GM21360 (cell line): ENCODE measurements at regions not wholly inside any gene's neighbourhood (a gene's known extent, or its start where the extent isn't known, plus 50 kb on each side); places are given as distances from the start of the nearest gene placed in this dataset.
A peak's percentile ranks its signal among the peaks of the same experiment; 100 is the strongest.

Experiments used
- ATAC-seq: cut with Tn5 transposase; IDR thresholded peaks from one replicate; pipeline ENCODE4 v1.9.1; 2021; ENCODE audit warnings: mild to moderate bottlenecking, moderate library complexity; ENCODE audit not compliant: unreplicated experiment

DNA sequence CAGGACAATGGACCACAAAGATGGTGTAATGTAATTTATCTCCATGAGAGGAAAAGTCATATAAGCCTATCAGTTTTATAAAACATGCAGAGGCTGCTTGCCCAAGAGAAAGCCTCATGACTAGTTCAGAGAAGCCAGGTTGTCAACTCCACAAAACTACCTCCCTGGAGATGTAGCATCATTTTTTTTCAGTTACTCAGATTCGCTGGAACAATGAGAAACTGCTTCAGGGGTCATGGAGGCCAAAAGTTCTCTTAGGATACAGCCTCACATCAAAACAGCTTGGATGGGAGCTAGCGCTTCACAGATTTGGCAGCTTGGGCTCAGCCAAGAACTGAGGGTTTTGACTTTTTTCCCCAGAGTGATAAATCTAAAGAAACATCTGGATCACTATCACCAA, 263.5 kb downstream of the INSIG2 start:
- ATAC-seq = no peak

DNA sequence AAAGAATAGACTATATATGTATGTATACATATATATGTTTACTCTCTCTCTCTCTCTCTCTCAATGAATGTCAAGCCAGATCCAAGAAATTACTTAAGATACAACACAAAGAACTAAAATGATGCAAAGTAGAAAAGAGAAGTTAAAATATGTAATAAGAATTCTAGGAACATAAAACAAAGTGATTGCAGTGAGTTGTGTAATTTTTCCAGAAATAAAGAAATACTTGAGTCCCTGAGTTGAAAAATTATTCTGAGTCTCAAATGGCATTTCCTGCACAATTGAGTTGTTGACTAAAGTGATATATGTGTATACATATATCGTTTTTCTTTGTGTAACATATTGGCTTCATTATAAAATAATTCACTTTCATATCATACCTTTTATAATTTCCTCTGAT, 262.4 kb downstream of the INSIG2 start:
- ATAC-seq = no peak

DNA sequence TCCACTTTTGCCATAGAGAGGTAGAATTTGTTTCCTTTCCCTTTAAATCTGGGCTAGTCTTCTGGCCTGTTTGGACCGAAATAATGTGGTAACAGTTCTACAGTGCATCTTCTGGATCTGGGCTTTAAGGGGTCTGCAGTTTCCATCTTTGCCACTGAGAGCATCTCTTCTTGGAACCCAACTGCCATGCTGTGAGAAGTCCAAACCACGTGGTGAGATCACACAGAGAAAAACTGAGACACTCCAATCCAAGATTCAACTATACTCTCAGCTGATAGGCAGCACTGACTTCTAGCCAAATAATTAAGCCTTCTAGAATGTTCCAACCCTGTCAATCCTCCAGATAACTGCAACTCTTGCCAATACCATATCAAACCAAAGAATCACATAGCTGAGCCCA, 261.1 kb downstream of the INSIG2 start:
- no peak for ATAC-seq

DNA sequence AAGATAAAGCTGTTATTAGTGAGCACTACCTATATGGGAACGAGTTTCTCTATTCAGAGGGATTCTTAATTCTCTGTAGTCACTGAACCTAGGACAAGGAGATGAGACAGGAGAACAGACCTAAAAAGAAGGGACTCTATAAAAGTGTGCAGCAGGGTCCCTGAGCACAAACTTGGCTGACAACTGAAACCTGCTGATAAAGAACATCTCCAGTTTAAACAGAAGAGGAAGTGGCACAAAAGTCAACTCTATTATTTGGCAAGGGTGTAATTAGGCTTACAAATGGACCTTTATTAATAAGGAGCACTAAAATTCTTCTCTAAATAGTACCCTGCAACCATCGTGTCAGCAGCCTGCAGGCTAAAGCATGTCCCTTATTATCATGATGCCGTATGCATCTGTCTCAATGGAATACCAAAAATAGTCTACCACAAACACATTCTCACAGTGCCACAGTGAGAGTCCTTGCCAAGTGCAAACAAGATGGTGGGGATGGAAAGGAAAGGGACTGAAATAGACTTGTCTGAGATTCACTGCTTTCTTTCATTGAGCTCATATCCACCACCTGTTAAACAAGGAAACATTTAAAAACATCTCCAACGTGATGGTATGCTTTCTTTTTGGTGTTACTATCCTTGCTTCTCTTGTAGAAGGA, 260.2 kb downstream of the INSIG2 start:
- ATAC-seq = no peak

DNA sequence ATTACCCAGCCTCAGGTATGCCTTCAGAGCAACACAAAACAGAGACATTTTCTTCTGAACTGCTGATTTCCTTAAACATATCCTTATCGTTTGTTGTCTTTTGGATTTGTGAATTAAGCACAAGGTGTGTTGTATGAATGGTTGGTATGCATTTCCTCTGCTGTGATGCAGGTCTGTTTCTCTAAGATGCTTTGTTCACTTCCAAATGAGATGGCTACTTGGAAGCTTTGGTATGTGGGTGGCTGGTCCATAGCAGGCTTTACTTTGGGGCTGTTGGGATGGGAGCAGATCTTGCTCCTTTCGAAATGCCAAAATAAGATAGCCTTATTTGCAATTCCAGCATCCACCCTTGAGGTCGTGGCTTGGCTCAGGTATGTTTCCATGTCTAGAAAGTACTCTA, 257.2 kb downstream of the INSIG2 start:
- ATAC-seq = no peak

DNA sequence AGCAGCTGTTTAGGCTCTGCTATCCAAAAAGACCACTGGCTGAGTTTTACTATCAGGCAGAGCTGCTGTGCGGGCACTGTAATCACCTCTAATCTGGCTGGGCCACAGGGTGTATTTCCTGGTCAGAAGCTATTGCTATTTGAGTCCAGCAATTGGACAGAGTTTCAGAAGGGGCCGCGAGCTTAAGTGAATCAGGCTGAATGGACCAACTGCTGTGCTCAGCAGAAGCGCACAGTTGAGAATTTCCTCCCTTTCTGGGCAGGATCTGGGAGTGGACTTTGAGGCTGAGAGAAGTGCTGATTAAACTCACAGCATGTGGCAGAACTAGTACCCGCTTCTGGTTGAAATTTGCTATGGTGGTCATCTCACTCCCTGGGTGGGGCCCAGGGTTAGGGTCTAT, 251.8 kb downstream of the INSIG2 start:
- no peak for ATAC-seq

DNA sequence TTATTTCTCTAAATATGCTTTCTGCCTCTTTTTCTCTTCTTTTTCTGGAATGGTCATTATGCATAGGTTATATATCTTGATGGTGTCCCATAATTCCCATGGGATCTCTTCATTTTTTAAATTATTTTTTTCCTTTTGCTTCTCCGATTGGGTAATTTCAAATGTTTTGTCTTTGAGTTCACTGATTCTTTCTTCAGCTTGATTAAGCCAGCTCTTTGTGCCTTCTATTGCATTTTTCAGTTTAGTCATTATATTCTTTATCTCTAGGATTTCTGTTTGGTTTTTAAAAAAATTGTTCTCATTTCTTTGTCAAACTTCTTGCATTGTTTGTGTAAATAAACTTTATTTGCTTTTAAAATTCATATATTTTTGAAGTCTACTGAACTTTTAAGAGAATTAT, 251.1 kb downstream of the INSIG2 start:
- no peak for ATAC-seq

DNA sequence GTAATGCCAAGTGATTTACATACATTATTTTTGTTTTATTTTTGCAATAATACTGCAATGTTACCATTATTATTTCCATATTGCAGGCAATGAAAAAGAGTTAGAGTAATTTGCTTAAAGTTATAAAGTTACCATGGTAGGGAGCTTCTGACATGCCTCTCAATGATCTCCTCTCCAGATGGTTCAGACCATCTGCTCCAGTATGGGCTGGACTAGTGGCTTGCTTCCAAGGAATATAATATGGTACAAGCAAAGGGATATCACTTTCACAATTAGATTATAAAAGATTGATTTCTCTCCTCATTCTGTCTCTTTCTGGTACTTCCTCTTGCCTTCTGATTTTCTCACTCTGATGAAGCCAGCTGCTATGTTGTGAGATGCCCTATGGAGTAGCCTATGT, 245.4 kb downstream of the INSIG2 start:
- no peak for ATAC-seq

DNA sequence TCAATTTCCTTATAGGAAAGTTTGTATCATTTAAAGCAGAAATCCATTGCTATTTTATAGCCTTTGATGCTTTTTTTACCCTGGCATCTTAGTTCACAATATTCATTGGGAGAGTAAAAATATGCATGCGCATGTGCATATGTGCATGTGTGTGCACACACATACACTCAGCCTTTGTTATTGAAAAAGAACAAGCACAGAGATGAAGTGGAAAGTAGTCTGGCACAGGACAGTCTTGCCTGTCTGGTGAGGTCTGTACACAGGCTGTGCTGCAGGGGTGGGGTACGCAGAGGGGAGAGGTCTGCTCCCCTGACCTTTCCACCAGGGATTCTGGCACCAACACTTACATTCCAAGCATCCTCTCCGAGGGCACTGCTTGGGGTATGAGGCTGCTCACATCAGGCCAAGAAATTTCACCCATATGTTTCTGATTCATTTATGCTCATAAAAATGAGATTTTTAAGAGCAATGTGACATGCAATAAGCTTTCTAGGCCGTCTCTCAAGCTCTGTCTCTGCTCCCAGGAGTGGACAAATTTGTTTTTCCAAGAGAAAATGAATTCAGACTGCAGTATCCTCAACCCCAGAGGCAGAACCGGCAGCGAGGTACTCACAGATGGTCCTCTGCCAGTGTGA, 237.2 kb downstream of the INSIG2 start:
- no peak for ATAC-seq

DNA sequence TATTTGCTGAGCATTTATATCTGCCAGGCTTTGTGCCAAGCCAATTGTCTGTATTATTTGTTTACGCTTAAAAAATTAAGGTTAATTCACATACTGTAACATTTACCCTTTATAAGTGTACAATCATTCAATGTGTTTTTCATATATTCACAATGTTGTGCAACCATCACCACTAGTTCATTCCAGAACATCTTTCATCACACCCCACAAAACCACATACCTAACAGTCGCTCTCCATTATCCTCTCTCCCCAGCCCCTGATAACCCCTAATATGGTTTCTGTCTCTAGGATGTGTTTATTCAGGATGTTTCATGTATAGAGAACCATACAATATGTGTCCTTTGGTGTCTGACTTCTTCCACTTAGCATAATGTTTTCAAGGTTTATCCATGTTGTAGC, 234.1 kb downstream of the INSIG2 start:
- ATAC-seq = no peak

DNA sequence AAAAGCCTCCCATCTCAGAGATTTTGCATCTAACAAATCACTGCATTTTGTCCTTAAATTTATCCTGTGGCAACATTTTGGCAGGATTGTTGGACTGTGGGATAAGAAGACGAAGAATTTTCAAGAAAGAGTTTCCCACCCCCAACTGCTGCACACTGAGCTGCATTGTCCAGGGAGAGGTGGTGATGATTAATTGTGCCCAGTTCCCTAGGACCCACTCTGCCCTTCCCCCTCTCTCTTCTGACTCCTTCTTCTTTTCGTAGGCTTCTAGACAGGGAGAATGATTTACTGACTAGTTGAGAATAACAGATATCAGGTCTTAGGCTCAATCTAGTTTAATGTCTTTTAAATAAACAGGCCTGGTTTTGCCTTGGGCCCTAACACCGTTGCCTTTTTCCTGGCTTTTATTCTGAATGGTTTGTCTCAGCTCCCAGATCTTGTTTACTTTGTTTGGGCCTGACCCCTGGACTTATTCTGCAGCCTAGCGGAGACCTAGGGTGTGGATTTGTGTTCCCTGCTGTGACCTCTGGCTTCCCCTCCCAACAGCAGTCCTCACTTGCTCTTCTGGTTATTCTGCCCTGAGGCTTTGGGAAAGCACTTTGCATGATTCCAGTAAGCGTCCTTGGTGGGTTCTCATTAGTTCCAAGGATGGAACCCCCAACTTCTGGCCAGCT, 233.3 kb downstream of the INSIG2 start:
- ATAC-seq = no peak

DNA sequence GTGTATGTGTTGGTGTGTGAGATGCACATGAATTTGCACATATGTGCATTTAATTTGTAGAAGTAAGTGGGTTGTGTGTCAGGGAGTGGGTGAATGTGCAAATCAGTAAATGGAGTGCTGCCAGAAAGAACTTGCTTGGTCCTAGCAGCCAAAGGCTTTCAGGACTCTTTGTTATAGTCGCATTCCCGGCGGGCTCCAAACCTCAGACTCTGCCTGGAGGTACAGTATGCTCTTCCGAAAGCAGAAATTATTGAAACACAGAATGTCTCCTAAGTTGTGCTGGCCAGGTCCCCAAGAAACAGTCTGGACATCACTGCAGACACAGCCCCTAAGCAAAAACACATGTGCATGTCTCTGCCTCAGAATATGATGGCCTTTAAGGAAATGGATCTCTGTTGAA, 232.4 kb downstream of the INSIG2 start:
- ATAC-seq = no peak

DNA sequence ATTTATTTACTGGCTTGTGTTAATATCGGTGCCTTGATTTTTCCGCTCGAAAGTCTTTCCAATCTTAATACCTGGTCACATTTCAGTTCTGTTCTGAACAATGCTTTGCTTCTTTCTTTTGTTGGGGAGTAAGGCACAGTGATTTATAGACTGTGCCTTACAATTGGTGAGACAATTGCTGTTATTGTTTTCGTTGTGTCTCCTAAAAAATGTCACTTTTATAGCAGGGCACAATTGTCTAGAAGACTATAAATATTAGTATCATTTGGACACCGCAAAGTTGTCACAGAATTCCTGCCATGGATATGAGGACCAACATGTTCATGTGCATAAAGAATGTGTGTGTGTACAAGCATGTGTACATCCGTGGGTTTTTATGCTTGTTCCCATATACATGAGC, 231.9 kb downstream of the INSIG2 start:
- no peak for ATAC-seq

DNA sequence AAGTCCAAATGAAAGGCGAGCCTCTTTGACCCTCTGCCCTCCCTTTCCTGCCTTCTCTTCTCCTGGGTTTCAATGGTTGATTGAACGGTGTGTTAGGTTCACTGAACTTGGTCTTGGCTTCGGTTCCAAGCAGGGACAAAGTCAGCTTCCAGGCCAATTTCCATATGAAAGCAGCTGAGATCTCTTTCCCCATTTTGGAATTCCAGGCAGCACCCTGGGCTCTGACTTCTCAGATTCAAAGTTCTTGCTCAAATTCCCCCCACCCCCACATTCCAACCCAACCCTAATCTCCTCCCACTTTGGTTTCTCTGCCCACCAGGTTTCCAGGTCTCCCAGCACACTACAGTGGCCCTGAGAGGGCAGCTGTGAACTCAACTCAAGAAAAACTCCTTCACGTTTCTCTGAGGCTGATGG, 231.0 kb downstream of the INSIG2 start:
- no peak for ATAC-seq

DNA sequence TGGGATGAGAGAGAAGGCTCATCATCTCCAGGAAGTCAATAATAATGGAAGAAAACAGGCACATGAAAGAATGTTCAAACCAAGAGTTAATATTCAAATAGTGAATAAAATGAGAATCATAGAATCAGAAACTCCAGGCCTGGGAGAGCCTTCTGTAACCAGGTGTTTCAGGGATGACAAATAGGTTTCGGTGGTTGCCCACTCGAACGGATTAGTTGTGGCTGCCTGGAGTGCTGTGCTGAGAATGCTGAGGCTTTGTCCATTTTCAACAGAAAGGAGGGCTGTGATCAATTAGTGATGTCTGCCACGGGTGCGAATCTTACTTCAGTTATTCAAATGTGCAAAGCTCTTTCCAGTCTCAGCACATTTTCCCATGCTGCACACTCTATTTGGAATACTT, 227.3 kb downstream of the INSIG2 start:
- ATAC-seq = no peak

DNA sequence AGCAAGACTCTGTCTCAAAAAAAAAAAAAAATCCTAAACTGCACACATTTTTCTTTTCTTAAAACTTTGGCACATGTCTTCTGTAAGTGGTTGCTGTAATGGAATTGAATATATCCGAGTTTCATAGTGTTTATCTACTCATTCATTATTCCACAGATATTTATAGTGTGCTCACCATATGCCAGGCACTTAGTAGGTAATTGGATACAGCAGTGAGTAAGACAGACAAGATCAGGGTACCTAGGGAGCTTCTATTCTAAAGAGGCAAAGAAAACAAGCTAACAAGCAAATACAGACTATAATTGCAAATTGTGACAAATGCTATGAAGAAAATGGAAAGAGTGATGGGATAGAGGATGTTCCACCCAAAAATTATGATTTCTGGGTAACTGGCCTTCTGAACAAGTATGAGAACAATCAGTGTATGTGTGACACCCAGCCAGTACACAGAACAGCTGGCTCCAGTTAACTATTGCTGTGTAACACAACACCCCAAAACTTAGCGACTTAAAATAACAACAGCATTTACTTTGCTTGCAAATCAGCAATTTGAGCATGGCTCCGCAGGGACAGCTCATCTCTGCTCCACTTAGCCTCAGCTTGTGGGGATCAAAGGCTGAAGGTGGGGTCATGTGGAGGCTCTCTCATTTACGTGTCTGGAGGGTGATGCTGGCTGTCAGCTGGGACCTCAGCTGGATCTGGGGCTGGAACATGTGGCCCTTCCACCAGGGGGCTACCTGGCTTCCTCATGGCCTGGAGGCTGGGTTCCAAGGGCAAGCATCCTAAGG, 224.9 kb downstream of the INSIG2 start:
- ATAC-seq = no peak

DNA sequence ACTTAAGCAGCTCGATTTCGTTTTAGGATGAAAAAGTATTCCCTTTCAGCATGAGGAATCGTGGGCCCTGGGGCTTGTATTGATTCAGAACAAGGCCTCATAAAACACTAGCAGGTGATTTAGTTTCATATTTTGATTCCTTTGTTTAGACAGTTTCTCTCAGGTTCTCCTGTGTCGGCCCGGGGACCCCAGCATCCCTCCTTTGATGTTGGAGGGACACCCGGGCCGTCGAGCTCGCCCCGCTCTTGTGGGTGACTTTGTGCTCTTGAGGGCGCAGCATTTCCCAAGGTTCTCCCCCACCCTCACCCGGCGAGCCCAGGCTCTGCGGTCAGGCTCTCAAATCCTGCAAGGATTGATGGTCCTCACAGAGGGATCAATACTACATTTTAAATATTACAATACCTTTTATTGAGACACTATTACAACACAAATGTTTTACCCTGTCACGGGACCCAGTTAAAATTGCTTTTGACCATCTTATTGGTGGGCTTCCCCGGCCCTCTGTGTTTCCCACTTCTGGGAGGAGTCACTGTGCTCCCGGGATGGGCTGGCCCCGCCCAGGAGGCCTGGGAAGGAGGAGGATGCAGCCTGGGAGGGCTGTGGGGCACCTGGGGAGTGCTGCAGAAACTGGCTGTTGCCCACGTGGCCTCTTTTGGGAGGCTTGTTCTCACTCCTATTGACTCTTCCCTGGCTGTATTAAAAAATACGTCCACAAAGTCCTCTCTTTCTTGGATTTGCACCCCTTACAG, 222.6 kb downstream of the INSIG2 start:
- no peak for ATAC-seq

DNA sequence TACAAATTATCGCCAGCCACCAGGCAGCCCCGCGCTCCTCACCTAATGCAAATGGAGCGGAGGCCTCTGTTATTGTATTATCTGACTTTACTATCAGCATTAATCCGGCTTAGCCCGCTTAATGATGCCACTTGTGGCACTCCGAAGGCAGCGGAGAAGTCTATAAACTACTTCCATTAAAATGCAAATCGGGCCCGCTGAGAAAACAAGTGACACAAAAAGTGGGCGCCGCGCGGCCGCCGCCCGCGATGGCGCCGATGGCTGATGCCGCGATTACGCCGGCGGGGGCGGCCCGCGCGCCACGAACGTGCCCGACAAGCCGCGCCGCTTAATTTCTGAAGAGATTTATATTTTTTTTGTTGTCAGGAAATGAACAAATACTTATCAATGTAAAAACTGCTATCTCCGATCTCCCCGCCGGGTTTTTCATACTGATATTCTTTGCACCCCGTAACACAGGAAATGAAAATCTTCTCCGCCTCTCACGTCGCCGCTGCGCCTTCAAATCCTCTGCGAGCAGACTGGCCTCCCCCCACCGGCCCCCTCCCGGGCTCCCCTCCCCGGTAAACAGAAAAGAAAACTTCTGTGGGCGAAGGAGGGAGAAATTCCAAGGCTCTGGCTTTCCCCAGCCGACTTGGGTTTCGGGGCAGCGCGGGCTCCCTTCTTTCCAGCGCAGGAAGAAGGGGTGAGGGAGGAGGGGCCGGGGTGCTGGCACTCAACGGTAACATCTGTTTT, 221.8 kb downstream of the INSIG2 start:
- peak; percentile 62 for ATAC-seq

DNA sequence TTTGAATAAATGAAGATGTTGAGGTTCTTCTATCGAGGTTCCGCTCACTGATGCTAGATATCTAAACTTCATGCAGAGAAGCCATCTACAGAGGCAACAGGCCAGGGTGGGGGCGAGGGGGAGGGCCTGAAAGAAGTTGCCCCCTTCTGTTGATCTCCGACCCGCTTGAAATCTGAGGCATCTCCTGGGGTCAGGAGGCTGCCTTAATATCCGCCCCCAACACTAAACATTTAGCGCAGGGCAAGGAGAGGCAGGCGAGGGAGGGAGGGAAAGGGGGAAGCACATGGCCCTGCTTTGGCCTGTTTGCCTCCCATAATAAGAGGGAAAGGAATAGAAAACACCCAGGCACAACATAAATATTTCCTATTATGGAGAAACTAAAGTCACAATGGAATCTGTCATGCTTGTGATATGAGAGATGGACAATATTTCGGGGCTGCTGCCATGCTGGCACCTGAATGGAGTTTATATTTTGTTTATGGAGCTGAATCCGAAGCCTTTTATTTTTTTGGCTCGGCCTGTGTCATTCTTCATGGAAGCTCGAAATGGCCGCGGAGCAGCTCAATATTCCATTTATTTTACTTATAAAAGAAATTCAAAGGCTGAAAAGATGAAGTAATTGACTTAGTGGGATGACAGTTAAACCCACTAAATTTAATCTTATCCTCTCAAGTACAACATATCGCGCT, 221.1 kb downstream of the INSIG2 start:
- no peak for ATAC-seq

DNA sequence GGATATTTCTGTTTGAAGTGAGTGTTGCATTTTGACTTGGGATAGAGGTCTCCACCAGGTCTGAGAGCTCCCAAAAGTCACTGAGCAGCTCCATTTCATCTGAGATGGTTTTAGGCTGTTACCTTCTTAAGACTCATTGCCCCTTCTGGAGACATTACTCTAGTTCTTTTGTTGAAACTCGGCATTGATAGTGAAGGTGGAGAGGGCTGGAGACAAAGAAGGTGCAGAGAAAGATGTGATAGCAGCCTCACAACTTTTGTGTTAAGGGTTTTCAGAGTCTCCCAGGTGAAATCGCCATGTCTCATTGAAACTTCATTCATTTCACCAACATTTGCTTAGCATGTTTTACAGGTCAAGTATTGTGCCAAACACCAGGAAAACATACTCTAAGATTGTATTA, 219.6 kb downstream of the INSIG2 start:
- no peak for ATAC-seq
